Dermis blood vessel endothelial cell (primary cell): ENCODE measurements at regions not wholly inside any gene's neighbourhood (a gene's known extent, or its start where the extent isn't known, plus 50 kb on each side); places are given as distances from the start of the nearest gene placed in this dataset.
"Not testable (repeated sequence)": the region's sequence is repeated elsewhere in the genome, so short reads cannot be mapped to it uniquely, and the experiment has no call there.

Experiments used
- DNase-seq: peaks from one replicate; pipeline ENCODE4 v3.0.0; 2010

DNA sequence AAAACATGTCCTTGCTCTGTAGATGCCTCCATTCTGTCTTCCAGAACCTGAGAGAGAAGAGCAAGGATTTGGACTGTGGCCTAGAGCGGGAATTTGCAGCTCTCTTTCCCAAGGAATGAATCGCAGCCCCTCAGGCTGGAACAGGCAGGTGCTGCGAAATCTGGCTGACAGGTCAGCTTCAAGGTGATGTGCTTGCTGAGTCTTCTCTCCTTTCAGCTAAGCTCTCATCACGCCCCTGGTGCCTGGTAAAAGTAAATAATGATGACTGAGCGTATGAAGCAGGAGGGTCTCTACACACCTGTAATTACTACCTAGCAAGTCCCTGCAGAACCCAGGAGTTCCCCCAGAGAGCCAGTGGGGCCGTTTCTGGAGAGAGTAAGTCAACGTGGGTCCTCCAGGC lies 204.3 kb upstream of the IRF2BP2 start:
- DNase-seq = not testable (repeated sequence)

DNA sequence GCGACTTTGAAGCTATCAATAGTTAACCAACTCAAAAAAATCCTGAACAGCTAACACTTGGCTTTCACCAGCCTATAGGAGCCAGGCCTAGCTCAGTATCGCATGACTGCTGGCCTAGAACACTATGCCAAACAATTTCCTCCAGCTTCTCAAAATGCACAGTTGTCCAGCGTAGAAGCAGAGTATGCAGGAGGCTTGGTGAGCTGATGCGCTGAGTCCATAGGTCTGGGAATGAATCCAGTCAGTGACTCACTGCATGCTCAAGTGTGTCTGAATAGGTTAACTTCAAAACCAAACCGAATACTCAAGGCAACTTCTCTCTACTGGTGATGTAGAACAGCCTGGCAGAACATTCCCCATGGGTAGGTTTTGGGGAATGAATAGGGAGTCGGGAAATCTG lies 201.8 kb upstream of the IRF2BP2 start:
- peak; percentile 70 for DNase-seq

DNA sequence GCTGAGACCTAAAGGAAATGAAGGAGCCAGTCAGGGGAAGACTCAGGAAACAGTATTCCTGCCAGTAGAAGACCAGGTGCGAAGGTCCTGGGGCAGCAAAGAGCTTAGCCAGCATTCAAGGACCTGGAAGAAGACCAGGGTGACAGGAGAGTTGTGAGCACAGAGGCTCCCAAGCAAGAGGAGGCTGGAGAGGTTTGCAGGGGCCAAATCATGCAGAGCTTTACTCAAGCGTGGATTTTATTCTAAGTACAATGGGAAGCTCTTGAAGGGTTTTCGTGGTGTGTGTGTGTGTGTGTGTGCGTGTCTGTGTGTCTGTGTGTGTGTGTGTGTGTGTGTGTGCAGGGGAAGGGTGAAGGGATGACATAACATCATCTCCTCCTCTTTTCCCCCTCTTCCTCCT lies 200.7 kb upstream of the IRF2BP2 start:
- DNase-seq = not testable (repeated sequence)

DNA sequence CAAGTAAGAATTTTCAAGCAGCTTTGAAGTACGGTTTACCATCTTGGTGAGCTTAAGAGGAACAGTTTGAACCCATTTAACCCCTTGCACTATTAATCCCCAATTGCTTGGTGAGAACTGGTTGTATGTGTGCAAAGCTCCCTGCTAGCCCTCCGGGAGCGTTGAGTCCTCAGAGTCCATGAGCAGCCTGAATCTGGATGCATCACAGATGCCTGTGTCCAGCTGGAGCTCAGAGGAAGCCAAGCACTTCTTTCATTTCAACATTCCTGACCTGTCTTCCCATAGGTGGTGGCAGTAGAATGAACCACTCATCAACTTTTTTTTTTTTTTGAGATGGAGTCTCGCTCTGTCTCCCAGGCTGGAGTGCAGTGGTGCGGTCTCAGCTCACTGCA lies 199.9 kb upstream of the IRF2BP2 start:
- DNase-seq = not testable (repeated sequence)

DNA sequence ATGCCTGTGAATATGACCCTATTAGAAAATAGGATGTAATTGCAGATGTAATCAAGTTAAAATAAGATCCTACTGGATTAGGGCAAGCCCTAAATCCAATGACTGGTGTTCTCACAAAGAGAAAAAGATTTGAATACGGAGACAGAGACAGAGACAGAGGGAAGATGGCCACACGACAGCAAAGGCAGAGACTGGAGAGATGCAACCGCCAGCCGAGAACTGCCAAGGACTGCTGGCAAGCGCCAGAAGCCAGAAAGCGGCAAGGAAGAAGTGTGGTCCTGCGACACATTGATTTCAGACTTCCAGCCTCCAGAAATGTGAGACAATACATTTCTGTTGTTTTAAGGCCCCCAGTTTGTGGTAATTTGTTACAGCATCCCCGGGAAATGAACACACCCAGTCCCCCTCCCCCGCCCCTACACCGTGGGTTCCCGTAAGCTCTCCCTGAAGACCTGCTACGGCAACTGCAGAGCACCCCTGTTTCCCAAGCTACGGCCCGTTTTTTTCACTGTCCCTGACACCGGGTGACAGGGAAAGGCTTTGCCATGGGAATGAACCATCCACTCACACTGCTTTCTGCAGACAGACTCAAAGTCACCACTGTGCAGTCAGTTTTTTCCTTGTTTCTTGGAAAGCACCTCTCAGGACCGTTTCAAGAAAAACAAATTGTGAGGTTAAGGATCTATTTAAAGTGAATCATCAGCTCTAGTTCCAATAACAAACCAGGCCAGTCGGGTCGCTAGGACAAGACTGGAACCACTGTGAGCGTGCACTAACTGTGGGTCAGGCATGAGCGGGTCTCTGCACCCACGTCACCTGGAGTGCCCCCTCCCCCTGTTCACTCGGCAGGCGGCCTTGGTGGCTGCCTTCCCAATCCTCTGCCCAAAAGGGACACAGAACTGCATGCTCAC lies 199.2 kb upstream of the IRF2BP2 start:
- not testable (repeated sequence) for DNase-seq

DNA sequence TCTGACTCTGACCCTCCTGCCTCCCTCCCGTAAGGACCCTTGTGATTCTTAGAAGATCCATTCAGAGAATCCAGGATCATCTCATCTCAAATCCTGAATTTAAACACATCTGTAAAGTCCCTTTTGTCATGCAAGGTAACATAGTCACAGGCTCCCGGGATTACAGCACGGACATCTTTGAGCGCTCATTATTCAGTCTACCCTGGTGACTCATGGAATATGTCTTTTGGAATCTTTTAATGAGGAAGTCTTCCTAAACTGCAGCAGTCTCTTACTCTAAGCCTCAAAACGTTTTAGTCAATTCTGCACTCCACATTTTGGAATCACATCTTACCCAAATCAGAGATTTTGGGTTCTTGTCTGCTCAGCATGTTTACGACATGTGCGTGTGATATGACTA lies 198.5 kb upstream of the IRF2BP2 start:
- DNase-seq = not testable (repeated sequence)

DNA sequence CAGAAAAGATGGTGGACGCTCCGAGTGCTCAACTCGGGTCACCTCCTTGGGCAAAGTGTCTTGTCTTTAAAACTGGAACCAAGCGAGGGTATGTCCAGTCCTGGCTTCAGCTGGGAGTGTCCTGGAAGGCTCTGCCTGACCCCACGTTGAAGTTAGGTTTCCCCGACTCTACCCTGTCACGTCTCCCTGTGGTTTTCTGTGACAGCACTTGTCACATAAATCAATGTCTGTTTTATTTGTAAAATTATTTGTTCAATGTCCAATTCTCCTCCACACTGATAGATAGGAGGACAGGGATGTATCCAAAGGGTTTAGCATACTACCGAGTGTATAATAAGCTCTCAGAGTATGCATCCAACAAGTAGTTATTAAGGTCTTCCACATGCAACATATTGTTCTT lies 197.7 kb upstream of the IRF2BP2 start:
- not testable (repeated sequence) for DNase-seq

DNA sequence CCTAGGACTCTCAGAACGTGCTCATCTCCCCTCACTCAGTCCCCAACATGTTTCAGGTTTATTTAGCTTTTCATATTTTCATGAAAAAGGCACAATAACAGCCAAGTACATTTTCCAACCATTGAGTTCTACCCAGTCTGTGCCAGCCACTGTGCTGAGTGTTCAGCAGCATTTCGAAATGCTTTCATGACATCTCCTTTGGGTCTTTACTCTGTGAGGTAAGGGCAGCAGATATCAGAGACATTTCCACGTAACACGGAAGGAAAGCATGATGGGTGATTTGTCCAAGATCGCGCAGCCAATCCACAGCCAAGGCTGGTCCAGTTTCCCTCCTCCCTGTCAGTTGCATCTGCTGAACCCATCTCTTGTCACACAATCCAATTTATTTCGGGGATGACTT lies 192.6 kb upstream of the IRF2BP2 start:
- DNase-seq = not testable (repeated sequence)

DNA sequence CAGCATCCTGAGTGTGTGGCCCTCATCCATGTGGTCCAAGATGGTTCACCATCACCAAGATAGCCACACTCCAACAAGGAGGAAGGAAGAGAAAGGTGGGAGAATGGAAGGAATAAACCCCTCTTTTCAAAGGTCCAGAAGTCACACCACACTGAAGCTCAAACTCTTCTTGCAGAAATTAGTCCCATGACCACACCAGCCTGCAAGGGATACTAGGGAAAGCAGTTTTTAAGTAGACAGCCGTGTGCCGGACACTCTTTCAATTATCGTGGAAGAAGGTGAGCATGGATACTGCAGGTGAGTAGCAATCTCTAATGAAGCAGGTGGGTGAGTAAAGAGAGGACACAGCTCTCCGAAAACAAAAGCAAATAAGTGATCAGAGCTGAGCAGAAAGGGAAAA lies 191.7 kb upstream of the IRF2BP2 start:
- not testable (repeated sequence) for DNase-seq

DNA sequence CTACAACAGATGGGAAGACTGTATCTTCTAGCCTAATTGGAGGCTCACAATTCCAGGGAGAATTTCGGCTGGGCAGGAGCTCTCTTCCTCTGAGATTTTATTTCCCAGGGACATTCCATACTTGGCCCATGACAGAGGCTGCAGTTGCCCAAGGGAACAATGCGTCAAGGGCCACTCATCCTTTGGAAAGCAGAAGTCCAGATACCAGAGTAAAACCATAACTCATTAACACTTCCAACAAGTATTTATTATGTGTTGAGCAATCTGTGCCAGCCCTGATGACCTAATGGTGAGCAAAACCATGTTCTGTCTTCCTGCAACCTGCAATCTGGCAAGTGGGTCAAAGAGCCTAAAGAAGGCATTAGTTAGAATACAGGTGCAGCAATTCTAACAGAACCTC lies 191.2 kb upstream of the IRF2BP2 start:
- not testable (repeated sequence) for DNase-seq

DNA sequence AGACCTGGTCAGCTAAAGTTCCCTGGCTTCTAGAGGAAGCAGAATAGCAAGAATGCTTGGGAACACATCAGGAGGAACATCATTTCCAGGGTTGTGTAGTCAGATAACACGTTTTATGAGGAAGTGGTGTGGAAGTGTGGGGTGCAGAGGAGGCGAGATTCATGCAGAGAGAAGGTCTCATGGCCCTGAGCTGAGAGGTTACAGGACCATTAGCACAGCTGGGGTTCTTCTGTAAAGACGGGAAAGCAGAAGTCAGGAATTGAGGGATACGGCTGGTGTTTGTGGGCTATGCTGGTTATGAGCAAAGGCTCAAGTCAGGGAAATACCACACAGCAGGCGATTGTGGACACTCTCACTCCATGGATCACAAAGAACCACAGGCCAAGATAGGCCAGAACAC lies 190.6 kb upstream of the IRF2BP2 start:
- DNase-seq = not testable (repeated sequence)

DNA sequence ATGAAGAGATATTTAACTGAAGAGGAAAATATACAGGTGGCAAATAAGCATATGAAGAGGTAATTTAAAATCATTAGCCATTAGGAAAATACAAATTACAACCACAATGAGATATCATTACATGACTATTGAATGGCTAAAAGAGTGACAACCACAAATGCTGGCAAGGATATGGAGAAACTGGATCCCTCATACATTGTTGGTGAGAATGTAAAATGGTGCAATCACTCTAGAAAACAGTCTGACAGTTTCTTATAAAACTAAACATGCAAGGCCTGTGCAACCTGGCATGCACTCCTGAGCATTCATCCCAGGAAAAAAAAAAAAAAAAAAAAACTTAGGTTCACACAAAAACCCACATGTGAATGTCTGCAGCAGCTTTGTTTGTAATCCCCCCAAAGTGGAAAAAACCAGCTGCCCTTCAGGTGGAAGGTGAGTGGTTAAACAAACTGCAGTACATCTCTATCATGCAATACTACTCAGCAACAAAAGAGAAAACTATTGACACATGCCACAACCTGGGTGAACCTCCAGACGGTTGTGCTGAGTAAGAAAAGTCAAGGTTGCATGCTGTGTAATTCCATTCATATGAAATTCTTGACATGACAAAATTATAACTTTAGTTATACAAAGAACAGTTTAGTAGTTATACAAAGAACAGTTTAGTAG lies 189.2 kb upstream of the IRF2BP2 start:
- not testable (repeated sequence) for DNase-seq

DNA sequence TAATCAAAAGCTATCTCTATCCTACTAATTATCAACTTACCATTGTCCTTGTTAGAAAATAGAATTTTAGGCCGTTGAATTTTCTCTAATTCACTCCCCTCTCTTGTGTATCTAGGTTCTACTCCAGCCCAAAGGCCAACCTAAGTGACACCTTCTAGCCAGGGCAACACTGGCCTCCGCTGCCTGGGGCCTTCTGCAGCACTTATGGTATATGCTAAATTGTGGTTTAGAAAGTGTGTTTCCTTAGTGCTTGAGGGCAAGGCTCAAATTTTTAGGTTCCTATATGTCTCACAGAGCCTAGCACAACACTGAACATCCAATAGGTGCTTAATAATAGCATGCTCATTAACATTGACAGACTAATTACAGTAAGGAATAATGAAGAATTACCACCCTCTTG lies 187.2 kb upstream of the IRF2BP2 start:
- DNase-seq = not testable (repeated sequence)

DNA sequence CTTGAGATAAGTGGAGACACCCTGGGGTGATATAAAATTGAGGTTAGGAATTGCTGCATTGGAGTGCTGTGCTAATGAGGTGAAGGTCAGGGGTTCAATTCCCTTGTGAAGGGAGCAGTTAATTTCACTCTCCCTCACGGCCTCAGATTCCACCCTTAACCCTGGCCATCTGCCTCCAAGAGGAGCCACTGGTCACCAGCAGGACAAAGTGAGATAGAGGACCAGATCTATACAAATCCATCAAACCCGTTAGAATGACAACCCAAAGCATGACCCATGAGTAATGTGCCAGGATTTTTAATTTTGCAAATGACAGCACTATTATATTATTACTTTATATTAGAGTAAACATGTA lies 186.4 kb upstream of the IRF2BP2 start:
- not testable (repeated sequence) for DNase-seq

DNA sequence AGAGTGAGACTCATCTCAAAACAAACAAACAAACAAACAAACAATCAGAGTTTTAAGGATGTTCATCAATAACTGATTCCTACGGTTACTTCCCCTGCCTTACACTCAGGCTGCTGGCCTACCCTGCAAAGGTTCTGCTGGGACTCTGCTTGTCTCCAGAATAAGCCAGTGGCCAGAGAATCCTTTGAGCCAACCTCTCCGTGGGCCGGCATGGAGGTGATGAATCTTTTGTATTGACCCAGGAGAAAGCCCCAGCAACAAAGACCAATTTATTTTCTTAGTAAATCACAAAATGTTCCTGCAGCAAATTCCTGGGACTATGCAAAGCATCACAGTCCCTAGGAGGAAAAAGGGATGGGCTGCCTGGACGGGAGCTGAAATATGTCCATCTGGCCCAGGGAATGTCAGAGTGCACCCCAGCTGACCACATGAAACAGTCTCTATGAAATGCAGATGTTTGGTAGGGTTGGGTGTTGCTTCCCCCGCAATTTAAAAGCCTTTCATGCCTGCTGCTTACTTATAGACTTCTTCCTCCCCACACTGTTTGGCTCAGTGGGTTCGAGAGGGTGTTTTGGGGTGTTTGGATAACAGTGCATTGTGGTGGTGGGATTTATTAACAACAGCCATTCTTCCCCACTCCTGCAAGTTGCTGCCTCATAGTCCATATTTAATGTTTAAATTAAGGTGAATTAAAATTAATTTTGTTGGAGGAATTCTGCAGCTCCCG lies 185.9 kb upstream of the IRF2BP2 start:
- not testable (repeated sequence) for DNase-seq

DNA sequence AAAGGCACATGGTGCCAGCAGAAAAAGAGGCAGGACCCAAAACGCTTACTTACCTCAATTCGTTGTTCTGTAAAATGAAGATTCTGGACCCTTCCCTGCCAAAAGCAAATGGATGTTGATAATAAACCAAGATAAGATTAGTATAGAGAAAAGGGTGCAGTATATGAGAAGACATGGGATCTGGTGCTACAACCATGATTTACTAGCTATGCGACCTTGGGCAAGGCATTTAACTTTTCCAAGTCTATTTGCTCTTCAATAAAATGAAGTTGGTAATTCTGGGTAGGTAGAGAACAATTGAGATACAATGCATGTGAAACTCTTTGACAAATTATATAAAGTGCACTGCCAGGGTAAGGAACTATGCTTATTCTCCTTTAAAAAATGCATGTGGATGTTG lies 185.0 kb upstream of the IRF2BP2 start:
- not testable (repeated sequence) for DNase-seq

DNA sequence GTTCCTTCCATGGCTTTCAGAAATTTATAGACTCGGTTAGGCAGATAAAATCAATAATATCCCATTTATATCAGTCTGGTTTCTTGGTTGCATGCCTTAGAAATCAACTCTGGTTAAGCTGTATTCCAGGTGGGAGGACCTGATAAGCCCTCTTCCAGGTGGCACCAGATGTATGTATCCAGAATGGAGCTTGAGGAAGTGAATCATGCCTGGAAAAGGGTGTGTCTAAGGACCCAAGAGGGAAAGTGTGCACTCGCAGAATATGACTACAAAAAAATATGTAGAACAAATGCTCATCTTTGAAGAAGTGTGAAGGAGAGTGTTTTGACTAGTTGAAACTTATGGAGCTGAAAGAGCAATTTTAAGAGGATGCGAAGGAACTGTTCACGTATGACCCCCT lies 184.5 kb upstream of the IRF2BP2 start:
- DNase-seq = not testable (repeated sequence)

DNA sequence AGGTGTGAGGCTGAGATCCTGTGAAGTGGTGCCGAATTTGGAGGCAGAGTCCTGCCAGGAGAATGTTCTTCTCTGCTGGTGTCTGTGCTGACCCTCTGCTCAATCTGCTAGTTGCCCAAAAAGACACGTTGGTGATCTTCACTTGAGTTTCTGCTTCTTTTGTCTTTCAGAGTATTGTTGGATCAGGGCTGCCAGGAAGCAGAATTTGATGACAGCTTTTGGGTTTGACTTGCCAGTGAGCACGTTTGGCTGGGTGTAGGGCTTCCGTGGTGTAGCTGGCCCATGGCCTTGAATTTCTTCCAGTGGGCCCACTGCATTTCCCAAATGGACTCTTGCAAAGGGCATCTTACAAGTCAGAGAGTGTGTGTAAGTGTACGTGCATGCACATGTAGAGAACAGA lies 183.9 kb upstream of the IRF2BP2 start:
- not testable (repeated sequence) for DNase-seq

DNA sequence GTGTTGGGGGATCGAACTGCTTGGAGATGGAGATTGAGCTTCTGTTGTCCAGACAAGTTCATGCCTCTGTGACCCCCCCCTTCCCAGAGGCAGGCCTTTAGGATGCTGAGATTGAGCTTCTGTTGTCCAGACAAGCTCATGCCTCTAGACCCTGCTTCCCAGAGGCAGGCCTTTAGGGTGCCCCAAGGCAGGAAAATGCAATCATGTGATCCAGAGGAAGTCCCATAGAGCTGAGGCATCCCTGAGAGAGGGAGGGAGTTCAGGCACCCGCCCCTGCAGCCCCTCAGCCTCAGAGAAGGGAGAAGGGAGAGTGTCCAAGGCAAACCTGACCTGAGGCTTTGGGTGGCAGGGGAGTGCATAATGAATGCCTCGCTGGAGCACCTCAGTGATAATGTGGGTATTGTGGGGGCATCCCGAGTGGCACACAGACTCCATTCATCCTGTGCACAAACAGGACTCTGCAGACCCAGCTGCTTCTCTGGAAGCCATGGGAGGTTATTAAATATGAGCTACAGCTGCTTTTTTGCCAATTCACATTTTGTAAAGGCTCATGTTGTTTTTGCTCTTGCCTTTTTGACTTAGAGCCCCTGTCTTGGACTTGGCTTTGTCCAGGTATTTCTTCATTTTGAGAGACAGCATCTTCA lies 182.4 kb upstream of the IRF2BP2 start:
- not testable (repeated sequence) for DNase-seq

DNA sequence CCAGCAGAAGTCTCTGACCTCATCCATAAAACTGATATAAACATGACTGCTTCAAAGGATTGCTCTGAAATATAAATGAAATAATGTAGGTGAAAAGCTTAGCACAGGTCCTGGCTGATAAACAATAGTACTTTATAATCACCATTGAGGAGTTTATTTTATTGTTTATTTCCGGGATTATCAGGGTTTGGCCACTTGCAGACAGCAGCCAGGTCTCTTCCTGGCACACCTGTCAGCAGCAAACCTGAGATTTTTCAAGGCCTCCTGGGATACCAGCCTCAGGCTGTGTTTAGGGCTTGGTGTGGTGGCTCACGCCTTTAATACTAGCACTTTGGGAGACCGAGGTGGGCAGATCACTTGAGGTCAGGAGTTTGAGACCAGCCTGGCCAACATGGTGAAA lies 181.6 kb upstream of the IRF2BP2 start:
- not testable (repeated sequence) for DNase-seq

DNA sequence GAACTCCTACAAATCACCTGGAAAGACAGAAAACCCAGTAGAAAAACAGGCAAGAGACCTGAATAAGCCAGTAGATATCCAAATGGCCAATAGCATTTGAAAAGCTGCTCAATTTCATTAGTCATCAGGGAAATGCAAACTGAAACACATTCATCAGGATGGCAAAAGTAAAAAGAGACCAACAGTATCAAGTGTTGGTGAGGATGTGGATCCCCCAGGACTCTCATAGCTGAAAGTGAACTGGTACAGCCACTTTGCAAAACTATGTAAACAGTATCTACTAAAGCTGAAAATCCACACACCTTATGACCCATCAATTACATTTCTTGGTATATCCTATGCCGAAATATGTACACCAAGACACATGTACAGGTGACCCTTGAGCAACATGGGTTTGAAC lies 180.4 kb upstream of the IRF2BP2 start:
- DNase-seq = not testable (repeated sequence)

DNA sequence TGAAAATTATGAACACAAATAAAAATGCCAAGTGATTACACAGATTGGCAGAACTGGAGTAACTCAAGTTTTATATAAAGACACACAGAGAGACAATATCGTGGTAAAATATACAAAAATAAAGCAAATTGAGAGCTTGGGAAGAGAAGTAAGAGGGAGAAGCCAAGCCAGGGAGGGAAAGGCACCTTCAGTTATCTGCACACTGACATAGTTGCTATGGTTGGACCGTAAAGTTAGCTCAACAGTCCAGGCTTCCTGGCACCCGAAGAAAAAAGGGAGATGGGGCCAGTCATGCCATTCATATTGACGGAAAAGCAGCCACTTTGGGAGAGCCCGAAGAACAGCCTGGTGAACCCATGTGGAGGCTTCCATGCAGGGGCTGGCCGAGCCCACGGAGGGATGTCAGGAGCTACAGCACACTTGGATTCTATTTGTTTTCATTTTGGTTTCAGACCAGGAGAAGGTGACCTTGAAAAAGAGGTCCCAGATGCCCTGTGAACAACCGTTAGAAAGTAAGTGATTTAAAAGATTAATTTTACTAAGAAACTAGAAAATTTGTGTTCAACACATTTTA lies 177.1 kb upstream of the IRF2BP2 start:
- not testable (repeated sequence) for DNase-seq
